Nephron progenitor cell (in vitro differentiated cells): ENCODE measurements at regions not wholly inside any gene's neighbourhood (a gene's known extent, or its start where the extent isn't known, plus 50 kb on each side); places are given as distances from the start of the nearest gene placed in this dataset.

Experiments used
- DNase-seq: peaks from one replicate; pipeline ENCODE4 v3.0.0; 2021
- H3K27ac Mint-ChIP-seq: 2 replicates; pipeline ENCODE4 v1.8.0; 2021; ENCODE audit warnings: mild to moderate bottlenecking, moderate library complexity, mixed read lengths
- H3K27me3 Mint-ChIP-seq: 2 replicates; pipeline ENCODE4 v1.8.0; 2021; ENCODE audit warnings: mild to moderate bottlenecking, low read depth, mixed read lengths; ENCODE audit not compliant: poor library complexity
- H3K36me3 Mint-ChIP-seq: 2 replicates; pipeline ENCODE4 v1.8.0; 2021; ENCODE audit warnings: low read depth, mixed read lengths
- H3K4me1 Mint-ChIP-seq: 2 replicates; pipeline ENCODE4 v1.8.0; 2021; ENCODE audit warnings: mixed read lengths
- H3K4me3 Mint-ChIP-seq: 2 replicates; pipeline ENCODE4 v1.8.0; 2021; ENCODE audit warnings: mild to moderate bottlenecking, moderate library complexity, mixed read lengths
- H3K9me3 Mint-ChIP-seq: 2 replicates; pipeline ENCODE4 v1.8.0; 2021; ENCODE audit warnings: mild to moderate bottlenecking, moderate library complexity, mixed read lengths
- TF ChIP-seq, protein P1 (sequence below): fragments of 200-600 bp; sonication (generic); IDR thresholded peaks from 2 replicates; pipeline ENCODE4 v1.5.0; 2021; ENCODE audit warnings: antibody characterized with exemption

DNA sequence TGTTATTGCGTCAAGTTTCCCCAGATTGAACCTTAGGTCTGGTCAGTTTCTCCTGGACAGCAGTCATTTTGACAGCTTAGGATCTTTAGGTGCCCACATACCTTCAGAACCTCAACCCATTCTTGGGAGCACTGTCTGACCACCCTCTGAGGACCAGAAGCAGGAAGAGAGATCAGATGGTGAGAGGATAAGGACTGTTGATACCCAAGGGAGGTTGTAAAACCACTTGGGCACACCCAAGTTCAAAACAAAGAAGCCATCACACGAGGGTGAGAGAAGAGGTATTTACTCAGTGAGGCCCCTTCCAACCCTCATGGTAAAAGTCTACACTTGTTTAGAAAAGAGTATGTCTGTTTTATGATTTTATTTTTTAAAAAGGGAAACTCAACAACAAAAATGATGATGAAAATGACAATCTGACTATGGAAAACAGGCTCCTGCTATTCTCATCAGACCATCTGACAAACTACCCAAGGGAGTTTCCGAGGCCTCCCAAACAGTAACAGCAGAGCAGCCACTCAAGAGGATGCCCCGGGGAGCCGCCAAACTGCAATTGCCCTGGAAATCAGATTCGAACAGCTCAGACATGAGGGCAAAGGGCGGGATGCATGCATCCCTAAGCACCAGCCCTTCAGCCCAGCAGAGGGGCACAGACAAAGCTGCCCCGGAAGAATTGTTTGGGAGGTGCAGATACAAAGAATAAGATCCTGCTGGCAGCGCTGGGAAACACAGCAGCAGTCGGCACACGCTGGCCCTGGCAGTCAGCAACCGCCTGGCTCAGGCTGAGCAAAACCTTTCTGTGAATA, 162.6 kb upstream of the PLEKHG7 start:
- Mint-ChIP-seq H3K9me3 (no peaks in the 10 kb centered on the region), H3K4me1 (peaks cover 45% of the 10 kb centered on the region), H3K36me3 (no peaks in the 10 kb centered on the region), H3K27me3 (peaks cover 4% of the 10 kb centered on the region), H3K4me3 (peak overlapping the region; percentile 11), H3K27ac (peak overlapping the region; percentile 71)
- peak; percentile 25 for DNase-seq
- TF ChIP-seq, protein P1, sequence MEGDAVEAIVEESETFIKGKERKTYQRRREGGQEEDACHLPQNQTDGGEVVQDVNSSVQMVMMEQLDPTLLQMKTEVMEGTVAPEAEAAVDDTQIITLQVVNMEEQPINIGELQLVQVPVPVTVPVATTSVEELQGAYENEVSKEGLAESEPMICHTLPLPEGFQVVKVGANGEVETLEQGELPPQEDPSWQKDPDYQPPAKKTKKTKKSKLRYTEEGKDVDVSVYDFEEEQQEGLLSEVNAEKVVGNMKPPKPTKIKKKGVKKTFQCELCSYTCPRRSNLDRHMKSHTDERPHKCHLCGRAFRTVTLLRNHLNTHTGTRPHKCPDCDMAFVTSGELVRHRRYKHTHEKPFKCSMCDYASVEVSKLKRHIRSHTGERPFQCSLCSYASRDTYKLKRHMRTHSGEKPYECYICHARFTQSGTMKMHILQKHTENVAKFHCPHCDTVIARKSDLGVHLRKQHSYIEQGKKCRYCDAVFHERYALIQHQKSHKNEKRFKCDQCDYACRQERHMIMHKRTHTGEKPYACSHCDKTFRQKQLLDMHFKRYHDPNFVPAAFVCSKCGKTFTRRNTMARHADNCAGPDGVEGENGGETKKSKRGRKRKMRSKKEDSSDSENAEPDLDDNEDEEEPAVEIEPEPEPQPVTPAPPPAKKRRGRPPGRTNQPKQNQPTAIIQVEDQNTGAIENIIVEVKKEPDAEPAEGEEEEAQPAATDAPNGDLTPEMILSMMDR = no peak

DNA sequence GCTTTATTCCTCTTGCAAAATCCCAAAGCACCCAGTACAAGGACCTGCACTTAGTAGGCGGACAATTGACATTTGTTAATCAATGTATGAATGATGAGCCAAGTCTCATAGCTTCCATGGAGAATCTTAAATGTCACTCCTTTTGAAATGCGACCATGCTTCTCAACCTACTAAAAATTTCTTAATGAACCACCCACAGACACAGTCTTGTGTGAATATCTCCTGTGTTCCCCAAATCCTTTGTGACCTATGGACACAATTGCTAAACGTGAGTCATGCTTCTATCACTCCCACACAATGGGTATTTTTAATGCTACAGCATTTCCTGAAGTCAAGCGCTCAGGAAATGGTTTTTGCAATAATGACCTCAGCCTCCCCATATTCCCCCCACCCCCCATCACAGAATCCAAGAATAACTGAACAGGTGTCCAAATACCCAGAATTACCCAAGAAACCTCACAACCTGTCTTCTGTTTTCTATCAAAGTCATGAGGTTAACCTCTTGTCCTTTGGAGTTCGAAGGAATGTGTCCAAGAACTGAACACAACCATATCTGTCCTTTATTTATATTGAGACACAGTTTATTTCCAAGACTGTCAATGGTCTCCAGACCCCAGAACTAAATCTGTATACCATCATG, 163.6 kb upstream of the PLEKHG7 start:
- DNase-seq = no peak
- no peaks in the 10 kb centered on the region for H3K36me3 Mint-ChIP-seq

DNA sequence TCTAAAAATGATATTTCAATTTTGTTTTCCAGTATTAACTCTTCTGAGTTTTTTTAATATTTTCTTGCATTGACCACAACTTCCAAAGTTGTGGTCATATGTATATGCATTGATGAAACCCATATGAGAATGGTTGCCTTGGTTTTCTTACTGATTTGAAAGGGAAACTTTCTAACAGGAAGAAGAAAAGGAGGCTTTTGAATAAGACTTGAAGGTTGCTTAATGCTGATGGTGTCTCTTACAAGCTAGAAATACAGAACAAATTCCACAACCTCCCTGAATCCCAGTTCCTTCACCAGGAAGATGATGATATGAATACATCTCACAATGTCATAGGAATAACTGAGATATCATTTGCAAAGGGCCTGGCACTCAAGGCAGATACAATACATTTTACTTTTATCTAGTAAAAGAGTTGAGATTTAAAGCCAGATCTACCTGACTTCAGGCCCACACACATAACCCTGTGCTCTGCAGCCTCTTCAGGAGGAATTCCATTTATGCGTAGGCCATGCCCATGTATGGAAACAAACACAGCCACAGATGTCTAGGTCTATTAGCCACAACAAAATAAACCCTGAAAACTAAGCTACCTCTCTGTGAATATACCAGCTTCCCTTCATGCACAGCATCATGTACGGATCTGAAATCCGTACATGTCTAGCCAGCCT, 165.4 kb upstream of the PLEKHG7 start:
- Mint-ChIP-seq H3K4me1 (peaks cover 38% of the 10 kb centered on the region), H3K36me3 (no peaks in the 10 kb centered on the region), H3K9me3 (no peaks in the 10 kb centered on the region), H3K4me3 (no peak overlapping the region), H3K27ac (no peak overlapping the region), H3K27me3 (peaks cover 4% of the 10 kb centered on the region)
- TF ChIP-seq, protein P1 = no peak
- no peak for DNase-seq

More for the DNA sequence above, 163.6 kb upstream of the PLEKHG7 start:
- TF ChIP-seq, protein P1 = no peak
- H3K4me1 Mint-ChIP-seq = peaks cover 45% of the 10 kb centered on the region
- H3K9me3 Mint-ChIP-seq = no peaks in the 10 kb centered on the region
- peaks cover 4% of the 10 kb centered on the region for H3K27me3 Mint-ChIP-seq
- H3K27ac Mint-ChIP-seq = no peak overlapping the region
- no peak overlapping the region for H3K4me3 Mint-ChIP-seq

DNA sequence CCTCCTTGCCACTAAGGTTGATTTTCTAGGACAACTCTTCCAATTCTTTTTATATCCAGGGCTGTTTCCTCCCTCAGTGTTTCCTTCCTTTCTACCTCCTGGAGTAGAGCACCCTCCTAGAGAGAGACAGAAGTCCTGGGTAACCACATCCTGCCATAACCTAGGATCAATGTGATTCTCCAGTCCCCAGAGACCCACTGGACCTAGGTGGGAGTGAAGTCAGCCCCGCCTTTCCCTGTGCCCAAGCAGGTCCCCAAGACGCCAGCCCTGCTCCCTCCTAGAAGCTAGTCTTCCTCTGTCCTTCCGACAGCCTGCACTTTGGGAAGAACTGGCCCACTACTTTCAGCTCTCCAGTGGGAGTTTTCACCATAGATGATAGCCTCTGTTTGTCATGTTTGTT, 166.8 kb upstream of the PLEKHG7 start:
- Mint-ChIP-seq H3K4me3 (no peak overlapping the region), H3K27me3 (peaks cover 4% of the 10 kb centered on the region), H3K4me1 (peaks cover 27% of the 10 kb centered on the region), H3K36me3 (no peaks in the 10 kb centered on the region), H3K27ac (no peak overlapping the region), H3K9me3 (no peaks in the 10 kb centered on the region)
- TF ChIP-seq, protein P1 = no peak
- DNase-seq = no peak

DNA sequence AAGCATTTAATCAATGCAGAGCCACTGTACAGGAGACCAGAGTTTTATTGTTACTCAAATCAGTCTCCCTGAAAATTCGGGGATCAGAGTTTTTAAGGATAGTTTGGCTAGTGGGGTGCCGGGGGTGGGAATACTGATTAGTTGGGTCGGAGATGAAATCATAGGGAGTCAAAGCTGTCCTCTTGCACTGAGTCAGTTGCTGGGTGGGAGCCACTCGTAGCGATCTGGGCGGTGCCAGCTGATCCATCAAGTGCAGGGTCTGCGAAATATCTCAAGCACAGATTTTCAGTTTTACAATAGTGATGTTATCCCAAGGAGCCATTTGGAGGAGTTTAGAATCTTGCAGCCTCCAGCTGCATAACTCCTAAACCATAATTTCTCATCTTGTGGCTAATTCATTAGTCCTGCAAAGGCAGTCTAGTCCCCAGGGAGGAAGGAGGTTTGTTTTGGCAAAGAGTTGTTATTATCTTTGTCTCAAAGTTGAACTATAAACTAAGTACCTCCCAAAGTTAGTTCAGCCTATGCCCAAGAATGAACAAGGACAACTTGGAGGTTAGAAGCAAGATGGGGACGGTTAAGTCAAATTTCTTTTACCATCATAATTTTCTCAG, 169.4 kb upstream of the PLEKHG7 start:
- H3K4me3 Mint-ChIP-seq = no peak overlapping the region
- TF ChIP-seq, protein P1 = no peak
- no peaks in the 10 kb centered on the region for H3K9me3 Mint-ChIP-seq
- H3K27me3 Mint-ChIP-seq = peaks cover 4% of the 10 kb centered on the region
- no peak overlapping the region for H3K27ac Mint-ChIP-seq
- H3K4me1 Mint-ChIP-seq = peaks cover 5% of the 10 kb centered on the region
- no peaks in the 10 kb centered on the region for H3K36me3 Mint-ChIP-seq
- DNase-seq = no peak
